SU-DHL-6 (cell line): ENCODE measurements at regions not wholly inside any gene's neighbourhood (a gene's known extent, or its start where the extent isn't known, plus 50 kb on each side); places are given as distances from the start of the nearest gene placed in this dataset.

Source experiments
- EZH2phosphoT487 ChIP-seq: fragments of 200-600 bp; sonication (generic), shearing (Covaris generic); conservative IDR thresholded peaks from 2 replicates; pipeline ENCODE4 v1.6.1; 2018; ENCODE audit warnings: mild to moderate bottlenecking, antibody characterized with exemption, low read length, moderate library complexity, mixed read lengths
- TF ChIP-seq, protein P1 (sequence below): fragments of 200-600 bp; sonication (generic); IDR thresholded peaks from one replicate; pipeline ENCODE4 v1.5.1; 2017; ENCODE audit warnings: antibody characterized with exemption, mild to moderate bottlenecking, low read length, moderate library complexity; ENCODE audit not compliant: insufficient read depth, poor library complexity, severe bottlenecking

DNA sequence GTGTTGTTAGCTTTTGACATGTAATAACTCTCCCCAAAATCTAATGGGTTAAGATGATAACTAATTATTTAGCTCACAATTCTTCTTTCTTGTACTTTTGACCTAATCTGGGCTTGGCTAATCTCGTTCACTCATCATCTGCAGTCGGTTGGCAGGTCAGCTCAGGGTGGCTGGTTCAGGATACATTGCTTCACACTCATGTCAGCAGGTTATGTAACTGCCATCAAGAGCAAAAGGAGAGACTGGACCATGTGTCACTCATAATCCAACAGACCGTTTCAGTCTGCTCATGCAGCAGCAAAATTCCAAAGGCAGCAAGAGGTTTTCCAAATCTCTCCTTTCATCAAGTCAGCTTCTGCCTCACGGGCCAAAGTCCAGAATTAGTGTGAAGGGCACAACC is 998.4 kb upstream of the CTNND2 start:
- TF ChIP-seq, protein P1, sequence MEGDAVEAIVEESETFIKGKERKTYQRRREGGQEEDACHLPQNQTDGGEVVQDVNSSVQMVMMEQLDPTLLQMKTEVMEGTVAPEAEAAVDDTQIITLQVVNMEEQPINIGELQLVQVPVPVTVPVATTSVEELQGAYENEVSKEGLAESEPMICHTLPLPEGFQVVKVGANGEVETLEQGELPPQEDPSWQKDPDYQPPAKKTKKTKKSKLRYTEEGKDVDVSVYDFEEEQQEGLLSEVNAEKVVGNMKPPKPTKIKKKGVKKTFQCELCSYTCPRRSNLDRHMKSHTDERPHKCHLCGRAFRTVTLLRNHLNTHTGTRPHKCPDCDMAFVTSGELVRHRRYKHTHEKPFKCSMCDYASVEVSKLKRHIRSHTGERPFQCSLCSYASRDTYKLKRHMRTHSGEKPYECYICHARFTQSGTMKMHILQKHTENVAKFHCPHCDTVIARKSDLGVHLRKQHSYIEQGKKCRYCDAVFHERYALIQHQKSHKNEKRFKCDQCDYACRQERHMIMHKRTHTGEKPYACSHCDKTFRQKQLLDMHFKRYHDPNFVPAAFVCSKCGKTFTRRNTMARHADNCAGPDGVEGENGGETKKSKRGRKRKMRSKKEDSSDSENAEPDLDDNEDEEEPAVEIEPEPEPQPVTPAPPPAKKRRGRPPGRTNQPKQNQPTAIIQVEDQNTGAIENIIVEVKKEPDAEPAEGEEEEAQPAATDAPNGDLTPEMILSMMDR = no peak
- no peak for TF ChIP-seq EZH2phosphoT487
